ENCODE measurements at regions not wholly inside any gene's neighbourhood (a gene's known extent, or its start where the extent isn't known, plus 50 kb on each side); places are given as distances from the start of the nearest gene placed in this dataset.
"Not testable (repeated sequence)": the region's sequence is repeated elsewhere in the genome, so short reads cannot be mapped to it uniquely, and the experiment has no call there.

- no peak for DNase-seq
These were observed 375.9 kb downstream of the TMEM121 start for GRCh38 chr14:105902131-105902898.

GRCh38 chr14:105902899-105903165, 376.4 kb downstream of the TMEM121 start:
- not testable (repeated sequence) for DNase-seq

GRCh38 chr14:105903971-105904370, 377.6 kb downstream of the TMEM121 start:
- DNase-seq, result no peak

- DNase-seq, result no peak
These were observed 378.0 kb downstream of the TMEM121 start for GRCh38 chr14:105904379-105904778.

- no peak for DNase-seq
These were observed 379.1 kb downstream of the TMEM121 start for GRCh38 chr14:105905456-105905855.

- DNase-seq, result no peak
These were observed 380.9 kb downstream of the TMEM121 start for GRCh38 chr14:105907276-105907675.

GRCh38 chr14:105908006-105908405, 381.6 kb downstream of the TMEM121 start:
- DNase-seq, result no peak

GRCh38 chr14:105908481-105908911, 382.1 kb downstream of the TMEM121 start:
- DNase-seq, result no peak

GRCh38 chr14:105909046-105909827, 382.9 kb downstream of the TMEM121 start:
- no peak for DNase-seq

GRCh38 chr14:105909828-105910120, 383.4 kb downstream of the TMEM121 start:
- DNase-seq, result not testable (repeated sequence)

GRCh38 chr14:105910426-105910825, 384.0 kb downstream of the TMEM121 start:
- no peak for DNase-seq

GRCh38 chr14:105911006-105911847, 384.8 kb downstream of the TMEM121 start:
- DNase-seq, result no peak

- not testable (repeated sequence) for DNase-seq
These were observed 385.5 kb downstream of the TMEM121 start for GRCh38 chr14:105911848-105912292.

- no peak for DNase-seq
These were observed 386.3 kb downstream of the TMEM121 start for GRCh38 chr14:105912641-105913180.

GRCh38 chr14:105913221-105913620, 386.8 kb downstream of the TMEM121 start:
- DNase-seq, result no peak

- no peak for DNase-seq
These were observed 387.5 kb downstream of the TMEM121 start for GRCh38 chr14:105913861-105914260.

GRCh38 chr14:105914281-105914680, 387.9 kb downstream of the TMEM121 start:
- not testable (repeated sequence) for DNase-seq

GRCh38 chr14:105914738-105915385, 388.5 kb downstream of the TMEM121 start:
- no peak for DNase-seq

GRCh38 chr14:105915546-105915945, 389.2 kb downstream of the TMEM121 start:
- not testable (repeated sequence) for DNase-seq

- DNase-seq, result not testable (repeated sequence)
These were observed 391.0 kb downstream of the TMEM121 start for GRCh38 chr14:105917136-105917932.

GRCh38 chr14:105917933-105918436, 391.6 kb downstream of the TMEM121 start:
- no peak for DNase-seq

All from left kidney (tissue), 1 donor.